ENCODE measurements at regions not wholly inside any gene's neighbourhood (a gene's known extent, or its start where the extent isn't known, plus 50 kb on each side); places are given as distances from the start of the nearest gene placed in this dataset.
A peak's percentile ranks its signal among the peaks of the same experiment; 100 is the strongest.

DNA sequence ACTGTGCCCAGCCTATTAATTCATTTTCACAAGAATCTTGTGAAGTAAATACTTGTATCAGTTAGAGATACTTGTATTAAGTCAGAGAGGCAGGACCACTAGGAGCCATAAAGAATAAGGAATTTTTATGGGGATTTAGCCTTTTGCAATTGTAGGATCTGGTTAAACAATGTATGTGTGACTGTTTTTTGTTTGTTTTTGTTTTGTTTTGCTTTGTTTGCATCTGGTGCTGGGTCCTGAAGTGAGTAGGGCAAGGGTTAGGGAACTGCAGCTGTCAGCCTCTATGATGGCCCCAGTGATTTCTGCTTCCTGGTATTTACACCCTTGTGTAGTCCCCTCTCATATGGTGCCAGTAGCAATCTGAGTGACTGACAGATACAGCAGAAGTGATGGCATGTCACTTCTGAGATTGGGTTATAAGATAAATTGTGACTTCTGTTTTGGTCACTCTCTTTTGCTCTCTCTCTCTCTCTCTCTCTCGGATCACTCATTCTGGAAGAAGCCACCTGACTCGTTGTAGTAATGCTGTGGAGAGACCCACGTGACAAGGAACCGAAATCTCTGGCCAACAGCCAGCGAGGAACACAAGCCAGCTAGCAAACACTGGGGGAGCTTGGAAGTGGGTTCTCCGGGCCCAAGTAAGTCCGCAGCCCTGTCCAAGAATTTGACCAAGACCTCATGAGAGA lies 96.2 kb upstream of the MARK1 start:
- Histone ChIP-seq H2AFZ (no peak overlapping the region), H3K4me3 (no peak overlapping the region), H3K4me1 (ENCODE audit: insufficient read depth) (no peaks in the 10 kb centered on the region), H3K27ac (peak overlapping the region; percentile 74), H3K9me3 (ENCODE audit: low read depth) (no peaks in the 10 kb centered on the region), H3K27me3 (no peaks in the 10 kb centered on the region), H3K79me2 (no peaks in the 10 kb centered on the region), H3K9me2 (replicated peaks; ENCODE audit: insufficient read depth) (no peaks in the 10 kb centered on the region), H3K4me2 (no peak overlapping the region), H4K20me1 (ENCODE audit: insufficient read depth, poor library complexity, severe bottlenecking) (no peaks in the 10 kb centered on the region), H3K36me3 (replicated peaks; ENCODE audit: insufficient read depth, low read depth) (no peaks in the 10 kb centered on the region)
- DNase-seq (ENCODE audit: low spot score) = no peak
- 96% methylated on average over 7 of the region's 7 CpGs for WGBS (ENCODE audit: low lambda C conversion rate, missing lambda C conversion rate)
- TF ChIP-seq EZH2 (IDR thresholded peaks at IDR 0.05; ENCODE audit: borderline replicate concordance) (no peak), EZH2phosphoT487 (IDR thresholded peaks at IDR 0.05; ENCODE audit: low read depth, severe bottlenecking, unreplicated experiment) (no peak)
- TF ChIP-seq, protein P1, sequence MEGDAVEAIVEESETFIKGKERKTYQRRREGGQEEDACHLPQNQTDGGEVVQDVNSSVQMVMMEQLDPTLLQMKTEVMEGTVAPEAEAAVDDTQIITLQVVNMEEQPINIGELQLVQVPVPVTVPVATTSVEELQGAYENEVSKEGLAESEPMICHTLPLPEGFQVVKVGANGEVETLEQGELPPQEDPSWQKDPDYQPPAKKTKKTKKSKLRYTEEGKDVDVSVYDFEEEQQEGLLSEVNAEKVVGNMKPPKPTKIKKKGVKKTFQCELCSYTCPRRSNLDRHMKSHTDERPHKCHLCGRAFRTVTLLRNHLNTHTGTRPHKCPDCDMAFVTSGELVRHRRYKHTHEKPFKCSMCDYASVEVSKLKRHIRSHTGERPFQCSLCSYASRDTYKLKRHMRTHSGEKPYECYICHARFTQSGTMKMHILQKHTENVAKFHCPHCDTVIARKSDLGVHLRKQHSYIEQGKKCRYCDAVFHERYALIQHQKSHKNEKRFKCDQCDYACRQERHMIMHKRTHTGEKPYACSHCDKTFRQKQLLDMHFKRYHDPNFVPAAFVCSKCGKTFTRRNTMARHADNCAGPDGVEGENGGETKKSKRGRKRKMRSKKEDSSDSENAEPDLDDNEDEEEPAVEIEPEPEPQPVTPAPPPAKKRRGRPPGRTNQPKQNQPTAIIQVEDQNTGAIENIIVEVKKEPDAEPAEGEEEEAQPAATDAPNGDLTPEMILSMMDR (IDR thresholded peaks at IDR 0.05; ENCODE audit: poor library complexity) = no peak

- H3K27me3 ChIP-seq = no peaks in the 10 kb centered on the region
- no peaks in the 10 kb centered on the region for H3K36me3 ChIP-seq (replicated peaks; ENCODE audit: insufficient read depth, low read depth)
- H2AFZ ChIP-seq = no peak overlapping the region
- no peaks in the 10 kb centered on the region for H4K20me1 ChIP-seq (ENCODE audit: insufficient read depth, poor library complexity, severe bottlenecking)
- 45% methylated on average over 2 of the region's 2 CpGs for WGBS (ENCODE audit: low lambda C conversion rate, missing lambda C conversion rate)
- no peak overlapping the region for H3K4me2 ChIP-seq
- H3K4me3 ChIP-seq = no peak overlapping the region
- no peak for DNase-seq (ENCODE audit: low spot score)
- no peak overlapping the region for H3K27ac ChIP-seq
- TF ChIP-seq, protein P1 (IDR thresholded peaks at IDR 0.05; ENCODE audit: poor library complexity) = no peak
- TF ChIP-seq EZH2phosphoT487 (IDR thresholded peaks at IDR 0.05; ENCODE audit: low read depth, severe bottlenecking, unreplicated experiment) = no peak
- TF ChIP-seq EZH2 (IDR thresholded peaks at IDR 0.05; ENCODE audit: borderline replicate concordance) = no peak
- no peaks in the 10 kb centered on the region for H3K4me1 ChIP-seq (ENCODE audit: insufficient read depth)
- no peaks in the 10 kb centered on the region for H3K79me2 ChIP-seq
- no peaks in the 10 kb centered on the region for H3K9me2 ChIP-seq (replicated peaks; ENCODE audit: insufficient read depth)
- no peaks in the 10 kb centered on the region for H3K9me3 ChIP-seq (ENCODE audit: low read depth)
These were observed 97.3 kb upstream of the MARK1 start for GRCh38 chr1:220430586-220430985.

GRCh38 chr1:220430059-220430458 lies 97.9 kb upstream of the MARK1 start:
- no peaks in the 10 kb centered on the region for H3K9me2 ChIP-seq (replicated peaks; ENCODE audit: insufficient read depth)
- no peaks in the 10 kb centered on the region for H3K9me3 ChIP-seq (ENCODE audit: low read depth)
- H3K4me2 ChIP-seq = no peak overlapping the region
- no peaks in the 10 kb centered on the region for H4K20me1 ChIP-seq (ENCODE audit: insufficient read depth, poor library complexity, severe bottlenecking)
- no peak overlapping the region for H2AFZ ChIP-seq
- H3K4me1 ChIP-seq (ENCODE audit: insufficient read depth) = no peaks in the 10 kb centered on the region
- no peak overlapping the region for H3K4me3 ChIP-seq
- TF ChIP-seq, protein P1 (IDR thresholded peaks at IDR 0.05; ENCODE audit: poor library complexity) = no peak
- TF ChIP-seq EZH2phosphoT487 (IDR thresholded peaks at IDR 0.05; ENCODE audit: low read depth, severe bottlenecking, unreplicated experiment) (no peak), EZH2 (IDR thresholded peaks at IDR 0.05; ENCODE audit: borderline replicate concordance) (no peak)
- H3K27ac ChIP-seq = no peak overlapping the region
- H3K79me2 ChIP-seq = no peaks in the 10 kb centered on the region
- DNase-seq (ENCODE audit: low spot score) = no peak
- no peaks in the 10 kb centered on the region for H3K36me3 ChIP-seq (replicated peaks; ENCODE audit: insufficient read depth, low read depth)
- H3K27me3 ChIP-seq = no peaks in the 10 kb centered on the region

All from hepatocyte (in vitro differentiated cells).